ENCODE measurements at regions not wholly inside any gene's neighbourhood (a gene's known extent, or its start where the extent isn't known, plus 50 kb on each side); places are given as distances from the start of the nearest gene placed in this dataset.

DNA sequence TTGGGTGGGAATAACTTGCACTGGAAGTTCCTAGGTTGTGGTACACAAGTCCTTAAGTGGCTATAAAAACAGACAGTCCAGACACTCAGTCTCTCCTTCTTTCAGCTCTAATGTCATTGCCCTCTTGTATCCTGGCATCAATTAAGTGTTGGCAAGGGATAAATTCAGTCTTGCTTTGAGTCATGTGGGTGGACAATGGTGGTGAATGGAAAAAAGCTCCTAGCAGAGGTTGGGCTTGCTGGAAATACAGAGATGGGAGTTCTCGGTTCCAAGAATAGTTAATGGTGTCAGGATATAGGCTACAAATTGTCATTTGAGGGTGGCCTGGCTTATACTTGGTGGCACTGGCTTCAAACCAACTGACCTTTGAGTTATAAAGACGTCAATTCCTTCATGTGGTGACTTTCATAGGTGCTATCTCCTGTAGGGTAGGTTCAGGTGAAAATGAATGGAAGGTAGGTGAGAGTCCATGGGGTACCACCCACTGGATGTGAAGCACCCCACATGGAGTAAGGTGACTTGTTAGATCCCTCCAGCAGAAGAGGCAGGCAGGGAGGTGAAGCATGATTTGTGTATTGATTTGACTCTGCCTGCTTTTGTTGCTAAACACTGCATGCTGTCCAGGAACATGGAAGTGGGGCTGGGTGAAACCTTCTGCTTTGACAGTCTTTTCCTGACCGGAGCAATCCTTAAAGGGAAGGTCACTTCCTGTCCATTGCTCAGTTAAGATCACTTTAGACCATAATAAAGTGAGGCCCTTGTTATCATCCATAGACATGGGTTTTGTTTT, 102.0 kb downstream of the LACC1 start:
- H3K4me2 ChIP-seq (ENCODE audit: low read depth, low read length, poor library complexity, severe bottlenecking) = no peak overlapping the region
- H3K9me3 ChIP-seq (ENCODE audit: insufficient read depth, low read depth, low read length) = no peaks in the 10 kb centered on the region
- H3K36me3 ChIP-seq (ENCODE audit: insufficient read depth, low read length) = no peaks in the 10 kb centered on the region
- H3K79me2 ChIP-seq (ENCODE audit: insufficient read depth, low read length) = no peaks in the 10 kb centered on the region
- no peaks in the 10 kb centered on the region for H3K9me2 ChIP-seq (replicated peaks; ENCODE audit: low read depth, low read length)
- H3K4me1 ChIP-seq (ENCODE audit: insufficient read depth, low read length, poor library complexity, severe bottlenecking) = no peaks in the 10 kb centered on the region
- H3K27me3 ChIP-seq (ENCODE audit: insufficient read depth, low read length, poor library complexity, severe bottlenecking) = no peaks in the 10 kb centered on the region
- no peaks in the 10 kb centered on the region for H4K20me1 ChIP-seq (ENCODE audit: insufficient read depth, low read length, poor library complexity, severe bottlenecking)
- no peaks in the 10 kb centered on the region for H3F3A ChIP-seq (ENCODE audit: low read depth)
- H3K9ac ChIP-seq (ENCODE audit: low read depth, low read length, poor library complexity, severe bottlenecking) = no peak overlapping the region
- no peak overlapping the region for H2AFZ ChIP-seq (ENCODE audit: low read length)
- TF ChIP-seq, protein P1, sequence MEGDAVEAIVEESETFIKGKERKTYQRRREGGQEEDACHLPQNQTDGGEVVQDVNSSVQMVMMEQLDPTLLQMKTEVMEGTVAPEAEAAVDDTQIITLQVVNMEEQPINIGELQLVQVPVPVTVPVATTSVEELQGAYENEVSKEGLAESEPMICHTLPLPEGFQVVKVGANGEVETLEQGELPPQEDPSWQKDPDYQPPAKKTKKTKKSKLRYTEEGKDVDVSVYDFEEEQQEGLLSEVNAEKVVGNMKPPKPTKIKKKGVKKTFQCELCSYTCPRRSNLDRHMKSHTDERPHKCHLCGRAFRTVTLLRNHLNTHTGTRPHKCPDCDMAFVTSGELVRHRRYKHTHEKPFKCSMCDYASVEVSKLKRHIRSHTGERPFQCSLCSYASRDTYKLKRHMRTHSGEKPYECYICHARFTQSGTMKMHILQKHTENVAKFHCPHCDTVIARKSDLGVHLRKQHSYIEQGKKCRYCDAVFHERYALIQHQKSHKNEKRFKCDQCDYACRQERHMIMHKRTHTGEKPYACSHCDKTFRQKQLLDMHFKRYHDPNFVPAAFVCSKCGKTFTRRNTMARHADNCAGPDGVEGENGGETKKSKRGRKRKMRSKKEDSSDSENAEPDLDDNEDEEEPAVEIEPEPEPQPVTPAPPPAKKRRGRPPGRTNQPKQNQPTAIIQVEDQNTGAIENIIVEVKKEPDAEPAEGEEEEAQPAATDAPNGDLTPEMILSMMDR (conservative IDR thresholded peaks at IDR 0.05; ENCODE audit: low read length) = no peak; the same call in 1 of the 2 replicates
- TF ChIP-seq EZH2phosphoT487 (IDR thresholded peaks at IDR 0.05; ENCODE audit: borderline replicate concordance) = no peak
- no peak overlapping the region for H3K4me3 ChIP-seq (ENCODE audit: low read length, poor library complexity, severe bottlenecking)

DNA sequence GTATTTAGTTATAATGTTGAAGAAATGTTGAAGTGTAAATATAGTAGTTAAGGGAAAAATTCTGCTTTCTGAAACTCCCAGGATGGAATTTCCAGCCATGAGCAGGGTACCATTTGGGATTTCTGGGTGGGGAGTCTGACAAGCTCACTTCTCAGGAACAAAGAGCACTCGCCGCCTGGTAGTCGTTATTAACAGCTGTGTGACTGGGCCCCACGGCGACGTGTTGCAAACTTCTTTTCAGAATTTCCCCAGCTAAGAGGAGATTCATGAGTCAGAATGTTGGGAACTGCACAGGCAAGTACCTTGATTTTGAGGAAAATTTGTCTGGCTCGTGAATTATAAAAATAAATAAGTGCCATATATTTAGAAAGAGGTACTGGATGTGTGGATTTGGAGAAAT, 103.7 kb downstream of the LACC1 start:
- H3K9me3 ChIP-seq (ENCODE audit: insufficient read depth, low read depth, low read length) = no peaks in the 10 kb centered on the region

DNA sequence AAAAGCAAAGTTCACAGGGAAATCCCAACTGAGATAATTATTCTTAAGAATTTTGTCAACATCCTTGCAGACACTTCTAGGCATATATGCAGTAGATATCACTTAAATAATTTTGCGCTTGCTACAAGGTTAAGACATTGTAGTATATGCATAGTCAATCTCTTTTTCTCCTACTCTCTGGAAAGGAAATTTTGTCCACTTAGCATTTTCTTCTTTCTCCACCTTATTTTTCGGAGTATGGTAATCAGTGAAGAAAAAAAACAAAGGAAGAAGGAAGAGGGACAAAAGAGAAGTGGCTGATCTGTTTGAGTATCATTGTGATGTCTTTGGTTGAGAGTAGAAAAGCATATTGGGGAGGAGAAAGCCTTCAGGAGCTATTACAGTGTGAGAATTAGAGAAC, 104.6 kb downstream of the LACC1 start:
- Histone ChIP-seq H3K79me2 (ENCODE audit: insufficient read depth, low read length) (no peaks in the 10 kb centered on the region), H3K4me2 (ENCODE audit: low read depth, low read length, poor library complexity, severe bottlenecking) (no peak overlapping the region), H3K9me2 (replicated peaks; ENCODE audit: low read depth, low read length) (no peaks in the 10 kb centered on the region), H3K9ac (ENCODE audit: low read depth, low read length, poor library complexity, severe bottlenecking) (no peak overlapping the region), H3K36me3 (ENCODE audit: insufficient read depth, low read length) (no peaks in the 10 kb centered on the region), H3K27me3 (ENCODE audit: insufficient read depth, low read length, poor library complexity, severe bottlenecking) (no peaks in the 10 kb centered on the region), H4K20me1 (ENCODE audit: insufficient read depth, low read length, poor library complexity, severe bottlenecking) (no peaks in the 10 kb centered on the region), H3F3A (ENCODE audit: low read depth) (no peaks in the 10 kb centered on the region), H3K9me3 (ENCODE audit: insufficient read depth, low read depth, low read length) (no peaks in the 10 kb centered on the region), H3K4me3 (ENCODE audit: low read length, poor library complexity, severe bottlenecking) (no peak overlapping the region), H2AFZ (ENCODE audit: low read length) (no peak overlapping the region; the same call in 1 of the 2 replicates), H3K4me1 (ENCODE audit: insufficient read depth, low read length, poor library complexity, severe bottlenecking) (no peaks in the 10 kb centered on the region)
- no peak for TF ChIP-seq EZH2phosphoT487 (IDR thresholded peaks at IDR 0.05; ENCODE audit: borderline replicate concordance)
- TF ChIP-seq, protein P1 (conservative IDR thresholded peaks at IDR 0.05; ENCODE audit: low read length) = no peak

More for the DNA sequence above, 103.7 kb downstream of the LACC1 start:
- no peaks in the 10 kb centered on the region for H3K27me3 ChIP-seq (ENCODE audit: insufficient read depth, low read length, poor library complexity, severe bottlenecking)
- H4K20me1 ChIP-seq (ENCODE audit: insufficient read depth, low read length, poor library complexity, severe bottlenecking) = no peaks in the 10 kb centered on the region
- no peak overlapping the region for H3K9ac ChIP-seq (ENCODE audit: low read depth, low read length, poor library complexity, severe bottlenecking)
- no peak overlapping the region for H3K4me3 ChIP-seq (ENCODE audit: low read length, poor library complexity, severe bottlenecking)
- no peaks in the 10 kb centered on the region for H3K4me1 ChIP-seq (ENCODE audit: insufficient read depth, low read length, poor library complexity, severe bottlenecking)
- no peak overlapping the region for H2AFZ ChIP-seq (ENCODE audit: low read length)
- no peaks in the 10 kb centered on the region for H3F3A ChIP-seq (ENCODE audit: low read depth)
- no peaks in the 10 kb centered on the region for H3K9me2 ChIP-seq (replicated peaks; ENCODE audit: low read depth, low read length)
- H3K36me3 ChIP-seq (ENCODE audit: insufficient read depth, low read length) = no peaks in the 10 kb centered on the region
- no peaks in the 10 kb centered on the region for H3K79me2 ChIP-seq (ENCODE audit: insufficient read depth, low read length)
- H3K4me2 ChIP-seq (ENCODE audit: low read depth, low read length, poor library complexity, severe bottlenecking) = no peak overlapping the region
- TF ChIP-seq, protein P1 (conservative IDR thresholded peaks at IDR 0.05; ENCODE audit: low read length) = no peak
- TF ChIP-seq EZH2phosphoT487 (IDR thresholded peaks at IDR 0.05; ENCODE audit: borderline replicate concordance) = no peak
